Vagina (tissue), 2 donors: ENCODE measurements at regions not wholly inside any gene's neighbourhood (a gene's known extent, or its start where the extent isn't known, plus 50 kb on each side); places are given as distances from the start of the nearest gene placed in this dataset.

Source experiments
- DNase-seq, 2 donors: peaks; one replicate each; pipeline ENCODE4 v3.0.0-alpha.2; 2017; ENCODE audit errors: extremely low spot score in 2 of 2
- H3K27ac ChIP-seq: fragments of 200-600 bp; sonication (generic); one replicate; pipeline ENCODE4 v1.5.1; 2019
- H3K27me3 ChIP-seq: fragments of 200-600 bp; sonication (generic); one replicate; pipeline ENCODE4 v1.5.1; 2019
- H3K36me3 ChIP-seq, 2 donors: fragments of 200-600 bp; sonication (generic); one replicate each; pipeline ENCODE4 v1.5.1; 2017 to 2019
- H3K4me1 ChIP-seq: fragments of 200-600 bp; sonication (generic); one replicate; pipeline ENCODE4 v1.5.1; 2019
- H3K4me3 ChIP-seq, 2 donors: fragments of 200-600 bp; sonication (generic); 1 replicate in 1 of 2; 2 replicates in 1 of 2; pipeline ENCODE4 v1.5.1; 2016 to 2019
- H3K9me3 ChIP-seq: fragments of 200-600 bp; sonication (generic); one replicate; pipeline ENCODE4 v1.5.1; 2019
- POLR2A ChIP-seq, 2 donors: fragments of 450-650 bp; IDR thresholded peaks; one replicate each; pipeline ENCODE4 v1.6.1; 2017; ENCODE audit warnings: antibody characterized with exemption in 2 of 2, mild to moderate bottlenecking in 2 of 2, moderate library complexity in 2 of 2
- POLR2AphosphoS5 ChIP-seq, 2 donors: sonication (generic); formaldehyde crosslinking; IDR thresholded peaks; one replicate each; pipeline ENCODE4 v1.9.0; 2017; ENCODE audit warnings: antibody characterized with exemption in 2 of 2, mild to moderate bottlenecking in 2 of 2, low read depth in 1 of 2; ENCODE audit not compliant: insufficient read depth in 1 of 2
- intact Hi-C: fragments of 100-400 bp; cut with DNase I; formaldehyde crosslinking; loops from one replicate; pipeline ENCODE4 v1.15.1; 2023
- TF ChIP-seq, protein P1 (sequence below), 3 experiments: fragments of 450-650 bp in 2 of 3; fragments of 200-600 bp in 1 of 3; sonication (generic) in 1 of 3; IDR thresholded peaks; one replicate each; pipeline ENCODE4 v1.5.1; 2017 to 2019; ENCODE audit warnings: antibody characterized with exemption in 3 of 3, mild to moderate bottlenecking in 2 of 3, moderate library complexity in 2 of 3

DNA sequence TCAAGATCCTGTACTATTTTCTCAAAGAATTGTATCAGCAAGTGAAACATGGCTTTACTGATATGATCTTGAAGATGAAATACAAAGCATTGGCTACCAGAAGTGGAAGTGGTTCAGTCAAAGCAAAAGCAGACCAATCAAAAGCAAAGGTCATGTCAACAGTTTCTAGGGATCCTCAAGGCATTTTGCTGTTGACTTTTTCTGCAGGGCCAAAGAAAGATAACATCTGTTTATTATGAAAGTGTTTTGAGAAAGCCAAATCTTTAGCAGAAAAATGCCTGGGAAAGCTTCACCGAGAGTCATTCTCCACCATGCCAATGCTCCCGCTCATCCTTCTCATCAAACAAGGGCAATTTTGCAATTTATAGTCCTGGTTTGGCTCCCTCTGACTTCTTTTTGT lies 90.3 kb upstream of the ACO1 start:
- Histone ChIP-seq H3K4me3 (no peak overlapping the region), H3K27me3 (no peaks in the 10 kb centered on the region), H3K4me1 (no peaks in the 10 kb centered on the region), H3K36me3 (no peaks in the 10 kb centered on the region), H3K27ac (no peak overlapping the region), H3K9me3 (no peaks in the 10 kb centered on the region)
- TF ChIP-seq POLR2A (IDR thresholded peaks at IDR 0.05) = no peak
- intact Hi-C loops = no loop called here
- no peak for DNase-seq

DNA sequence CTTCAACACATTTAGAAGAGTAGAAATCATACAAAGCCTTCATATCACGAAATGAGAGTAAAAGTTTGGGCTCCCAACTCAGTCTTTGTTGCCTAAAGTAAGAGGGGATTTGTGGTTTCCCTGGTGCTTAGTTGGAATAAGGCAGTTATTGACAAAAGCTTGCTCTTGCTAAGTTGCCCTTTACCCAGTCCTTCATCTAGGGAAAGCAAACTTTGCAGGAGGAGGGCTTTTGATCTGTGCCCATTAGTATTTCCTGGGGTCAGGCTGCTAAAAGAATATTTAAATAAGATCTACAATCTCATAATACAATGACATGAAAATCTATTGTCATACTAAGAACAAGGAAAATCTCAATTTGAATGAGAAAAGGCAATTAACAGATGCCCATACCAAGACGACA lies 84.1 kb upstream of the ACO1 start:
- H3K27ac ChIP-seq = no peak overlapping the region
- intact Hi-C loops = no loop called here
- H3K27me3 ChIP-seq = no peaks in the 10 kb centered on the region
- H3K4me3 ChIP-seq = no peak overlapping the region
- TF ChIP-seq, protein P1, sequence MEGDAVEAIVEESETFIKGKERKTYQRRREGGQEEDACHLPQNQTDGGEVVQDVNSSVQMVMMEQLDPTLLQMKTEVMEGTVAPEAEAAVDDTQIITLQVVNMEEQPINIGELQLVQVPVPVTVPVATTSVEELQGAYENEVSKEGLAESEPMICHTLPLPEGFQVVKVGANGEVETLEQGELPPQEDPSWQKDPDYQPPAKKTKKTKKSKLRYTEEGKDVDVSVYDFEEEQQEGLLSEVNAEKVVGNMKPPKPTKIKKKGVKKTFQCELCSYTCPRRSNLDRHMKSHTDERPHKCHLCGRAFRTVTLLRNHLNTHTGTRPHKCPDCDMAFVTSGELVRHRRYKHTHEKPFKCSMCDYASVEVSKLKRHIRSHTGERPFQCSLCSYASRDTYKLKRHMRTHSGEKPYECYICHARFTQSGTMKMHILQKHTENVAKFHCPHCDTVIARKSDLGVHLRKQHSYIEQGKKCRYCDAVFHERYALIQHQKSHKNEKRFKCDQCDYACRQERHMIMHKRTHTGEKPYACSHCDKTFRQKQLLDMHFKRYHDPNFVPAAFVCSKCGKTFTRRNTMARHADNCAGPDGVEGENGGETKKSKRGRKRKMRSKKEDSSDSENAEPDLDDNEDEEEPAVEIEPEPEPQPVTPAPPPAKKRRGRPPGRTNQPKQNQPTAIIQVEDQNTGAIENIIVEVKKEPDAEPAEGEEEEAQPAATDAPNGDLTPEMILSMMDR (IDR thresholded peaks at IDR 0.05) = no peak
- TF ChIP-seq POLR2AphosphoS5 (IDR thresholded peaks at IDR 0.05; ENCODE audit: insufficient read depth in 1 of 2, low read depth in 1 of 2) (no peak), POLR2A (IDR thresholded peaks at IDR 0.05) (no peak)
- no peaks in the 10 kb centered on the region for H3K9me3 ChIP-seq
- no peaks in the 10 kb centered on the region for H3K4me1 ChIP-seq
- H3K36me3 ChIP-seq = no peaks in the 10 kb centered on the region
- no peak for DNase-seq

DNA sequence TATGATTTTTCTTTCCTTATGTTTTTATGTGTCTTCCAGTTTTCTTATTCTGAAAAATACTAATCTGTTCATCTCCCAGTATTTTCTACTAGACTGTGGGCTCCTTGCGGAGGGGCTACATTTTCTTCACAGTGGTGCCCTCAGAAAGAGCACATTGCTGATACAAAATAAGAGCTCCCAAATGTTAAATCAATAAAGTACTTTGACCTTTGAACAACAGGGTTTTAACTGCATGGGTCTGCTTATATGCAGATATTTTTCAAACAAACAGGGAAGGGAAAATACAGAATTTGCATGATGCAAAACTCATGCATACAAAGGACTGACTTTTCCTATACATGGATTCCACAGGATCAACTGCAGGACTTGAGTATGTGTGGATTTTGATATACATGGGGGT lies 79.9 kb upstream of the ACO1 start:
- intact Hi-C loops = no loop called here
- Histone ChIP-seq H3K4me1 (no peaks in the 10 kb centered on the region), H3K27ac (no peak overlapping the region), H3K4me3 (no peak overlapping the region), H3K27me3 (no peaks in the 10 kb centered on the region), H3K36me3 (no peaks in the 10 kb centered on the region), H3K9me3 (no peaks in the 10 kb centered on the region)
- TF ChIP-seq POLR2AphosphoS5 (IDR thresholded peaks at IDR 0.05; ENCODE audit: insufficient read depth in 1 of 2, low read depth in 1 of 2) = no peak
- DNase-seq = no peak

- TF ChIP-seq, protein P1 (IDR thresholded peaks at IDR 0.05) = no peak
- TF ChIP-seq POLR2AphosphoS5 (IDR thresholded peaks at IDR 0.05; ENCODE audit: insufficient read depth in 1 of 2, low read depth in 1 of 2) (no peak), POLR2A (IDR thresholded peaks at IDR 0.05) (no peak)
- no peaks in the 10 kb centered on the region for H3K9me3 ChIP-seq
- intact Hi-C loops = no loop called here
- H3K4me3 ChIP-seq = no peak overlapping the region
- no peak overlapping the region for H3K27ac ChIP-seq
- no peak for DNase-seq
- no peaks in the 10 kb centered on the region for H3K36me3 ChIP-seq
- no peaks in the 10 kb centered on the region for H3K27me3 ChIP-seq
- no peaks in the 10 kb centered on the region for H3K4me1 ChIP-seq
Observed at GRCh38 chr9:32306006-32306405, 78.4 kb upstream of the ACO1 start.

DNA sequence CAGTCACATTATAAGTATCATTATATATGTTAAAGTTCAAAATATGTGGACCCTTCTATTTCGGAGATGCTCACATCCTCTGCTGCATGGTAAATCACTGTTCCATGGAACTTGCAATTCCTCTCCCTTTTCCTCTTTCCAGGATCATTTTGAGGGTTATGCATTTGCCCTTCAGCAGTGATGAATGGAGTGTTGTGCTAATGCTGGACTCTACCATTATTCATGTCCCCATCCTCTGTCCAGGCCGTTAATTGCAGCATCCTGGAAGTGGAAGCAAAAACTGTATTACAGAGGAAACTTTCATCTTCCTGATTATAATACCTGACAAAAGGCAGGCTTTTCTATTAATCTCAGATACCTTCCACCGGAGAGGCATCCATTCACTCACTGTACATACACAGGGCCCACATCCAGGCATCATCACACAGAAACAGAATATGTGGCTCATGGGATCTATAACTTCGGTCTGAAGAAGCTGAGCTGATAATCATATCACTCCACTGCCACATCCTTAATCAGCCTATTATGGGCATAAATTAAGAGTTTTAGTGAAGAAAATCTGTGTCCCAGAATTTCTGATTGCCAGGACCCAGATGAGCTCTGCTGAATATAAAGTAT lies 65.0 kb upstream of the ACO1 start:
- DNase-seq = no peak
- Histone ChIP-seq H3K4me3 (no peak overlapping the region), H3K9me3 (no peaks in the 10 kb centered on the region), H3K27ac (no peak overlapping the region), H3K36me3 (no peaks in the 10 kb centered on the region), H3K27me3 (no peaks in the 10 kb centered on the region), H3K4me1 (no peaks in the 10 kb centered on the region)
- TF ChIP-seq POLR2A (IDR thresholded peaks at IDR 0.05) = no peak
- TF ChIP-seq, protein P1 (IDR thresholded peaks at IDR 0.05) = no peak
- no peak for TF ChIP-seq POLR2AphosphoS5 (IDR thresholded peaks at IDR 0.05; ENCODE audit: insufficient read depth in 1 of 2, low read depth in 1 of 2)
- intact Hi-C loops = no loop called here

- Histone ChIP-seq H3K27me3 (no peaks in the 10 kb centered on the region), H3K9me3 (no peaks in the 10 kb centered on the region), H3K4me1 (no peaks in the 10 kb centered on the region), H3K36me3 (no peaks in the 10 kb centered on the region), H3K27ac (no peak overlapping the region), H3K4me3 (no peak overlapping the region)
- TF ChIP-seq, protein P1 (IDR thresholded peaks at IDR 0.05) = no peak
- TF ChIP-seq POLR2AphosphoS5 (IDR thresholded peaks at IDR 0.05; ENCODE audit: insufficient read depth in 1 of 2, low read depth in 1 of 2) (no peak), POLR2A (IDR thresholded peaks at IDR 0.05) (no peak)
- no peak for DNase-seq
- intact Hi-C loops = no loop called here
Observed at GRCh38 chr9:32322622-32323021, 61.8 kb upstream of the ACO1 start.
